Endothelial cell (in vitro differentiated cells): ENCODE measurements at regions not wholly inside any gene's neighbourhood (a gene's known extent, or its start where the extent isn't known, plus 50 kb on each side); places are given as distances from the start of the nearest gene placed in this dataset.

Experiments used
- DNase-seq: peaks from one replicate; pipeline ENCODE4 v3.0.0; 2021; ENCODE audit warnings: low spot score
- H3K27ac Mint-ChIP-seq: one replicate; pipeline ENCODE4 v1.8.0; 2021; ENCODE audit warnings: mixed read lengths, inconsistent platforms; ENCODE audit not compliant: unreplicated experiment
- H3K27me3 Mint-ChIP-seq: one replicate; pipeline ENCODE4 v1.8.0; 2021; ENCODE audit warnings: mild to moderate bottlenecking, moderate library complexity, mixed read lengths, inconsistent platforms; ENCODE audit not compliant: unreplicated experiment
- H3K36me3 Mint-ChIP-seq: one replicate; pipeline ENCODE4 v1.8.0; 2021; ENCODE audit warnings: mild to moderate bottlenecking, low read depth, mixed read lengths, inconsistent platforms; ENCODE audit not compliant: unreplicated experiment
- H3K4me1 Mint-ChIP-seq: one replicate; pipeline ENCODE4 v1.8.0; 2021; ENCODE audit warnings: mild to moderate bottlenecking, mixed read lengths, inconsistent platforms; ENCODE audit not compliant: unreplicated experiment
- H3K4me3 Mint-ChIP-seq: one replicate; pipeline ENCODE4 v1.8.0; 2021; ENCODE audit warnings: mild to moderate bottlenecking, mixed read lengths, inconsistent platforms; ENCODE audit not compliant: unreplicated experiment
- H3K9me3 Mint-ChIP-seq: one replicate; pipeline ENCODE4 v1.8.0; 2021; ENCODE audit warnings: mixed read lengths, inconsistent platforms; ENCODE audit not compliant: unreplicated experiment
- TF ChIP-seq, protein P1 (sequence below): fragments of 200-600 bp; sonication (generic); IDR thresholded peaks from one replicate; pipeline ENCODE4 v1.5.0; 2021; ENCODE audit warnings: antibody characterized with exemption; ENCODE audit not compliant: unreplicated experiment

- no peak for DNase-seq
- Mint-ChIP-seq H3K4me1 (no peaks in the 10 kb centered on the region), H3K4me3 (no peak overlapping the region), H3K9me3 (no peaks in the 10 kb centered on the region), H3K36me3 (no peaks in the 10 kb centered on the region), H3K27me3 (no peaks in the 10 kb centered on the region), H3K27ac (no peak overlapping the region)
- TF ChIP-seq, protein P1, sequence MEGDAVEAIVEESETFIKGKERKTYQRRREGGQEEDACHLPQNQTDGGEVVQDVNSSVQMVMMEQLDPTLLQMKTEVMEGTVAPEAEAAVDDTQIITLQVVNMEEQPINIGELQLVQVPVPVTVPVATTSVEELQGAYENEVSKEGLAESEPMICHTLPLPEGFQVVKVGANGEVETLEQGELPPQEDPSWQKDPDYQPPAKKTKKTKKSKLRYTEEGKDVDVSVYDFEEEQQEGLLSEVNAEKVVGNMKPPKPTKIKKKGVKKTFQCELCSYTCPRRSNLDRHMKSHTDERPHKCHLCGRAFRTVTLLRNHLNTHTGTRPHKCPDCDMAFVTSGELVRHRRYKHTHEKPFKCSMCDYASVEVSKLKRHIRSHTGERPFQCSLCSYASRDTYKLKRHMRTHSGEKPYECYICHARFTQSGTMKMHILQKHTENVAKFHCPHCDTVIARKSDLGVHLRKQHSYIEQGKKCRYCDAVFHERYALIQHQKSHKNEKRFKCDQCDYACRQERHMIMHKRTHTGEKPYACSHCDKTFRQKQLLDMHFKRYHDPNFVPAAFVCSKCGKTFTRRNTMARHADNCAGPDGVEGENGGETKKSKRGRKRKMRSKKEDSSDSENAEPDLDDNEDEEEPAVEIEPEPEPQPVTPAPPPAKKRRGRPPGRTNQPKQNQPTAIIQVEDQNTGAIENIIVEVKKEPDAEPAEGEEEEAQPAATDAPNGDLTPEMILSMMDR = no peak
These were observed 69.4 kb upstream of the CD180 start for GRCh38 chr5:67265951-67266350.

- no peak overlapping the region for H3K27ac Mint-ChIP-seq
- no peak overlapping the region for H3K4me3 Mint-ChIP-seq
These were observed 67.2 kb upstream of the CD180 start for GRCh38 chr5:67263656-67264408.

DNA sequence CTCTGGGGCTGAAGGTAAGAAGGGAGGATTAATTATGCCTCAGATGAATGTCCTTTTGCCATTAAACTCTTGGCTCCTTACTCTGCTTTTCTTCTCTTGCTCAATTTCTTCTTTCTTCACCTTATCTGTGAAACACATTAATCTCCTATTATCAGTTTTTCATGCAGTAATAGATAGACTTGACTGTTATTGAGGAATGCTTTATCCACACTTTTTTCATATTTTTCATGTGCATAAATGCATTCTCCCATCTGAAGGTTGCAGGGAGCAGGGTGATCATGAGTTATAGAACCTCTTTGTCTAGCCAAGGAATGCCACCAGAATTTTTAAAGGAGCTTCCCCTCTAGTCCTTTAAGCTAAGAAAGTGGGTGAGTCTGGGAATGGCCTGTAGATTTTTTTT lies 66.4 kb upstream of the CD180 start:
- DNase-seq = no peak
- Mint-ChIP-seq H3K36me3 (no peaks in the 10 kb centered on the region), H3K4me3 (no peak overlapping the region), H3K4me1 (no peaks in the 10 kb centered on the region), H3K27me3 (no peaks in the 10 kb centered on the region), H3K9me3 (no peaks in the 10 kb centered on the region), H3K27ac (no peak overlapping the region)
- TF ChIP-seq, protein P1 = no peak

More at GRCh38 chr5:67263656-67264408, 67.2 kb upstream of the CD180 start:
- no peaks in the 10 kb centered on the region for H3K27me3 Mint-ChIP-seq
- no peaks in the 10 kb centered on the region for H3K36me3 Mint-ChIP-seq
- H3K9me3 Mint-ChIP-seq = no peaks in the 10 kb centered on the region
- DNase-seq = no peak
- TF ChIP-seq, protein P1 = no peak
- H3K4me1 Mint-ChIP-seq = no peaks in the 10 kb centered on the region

DNA sequence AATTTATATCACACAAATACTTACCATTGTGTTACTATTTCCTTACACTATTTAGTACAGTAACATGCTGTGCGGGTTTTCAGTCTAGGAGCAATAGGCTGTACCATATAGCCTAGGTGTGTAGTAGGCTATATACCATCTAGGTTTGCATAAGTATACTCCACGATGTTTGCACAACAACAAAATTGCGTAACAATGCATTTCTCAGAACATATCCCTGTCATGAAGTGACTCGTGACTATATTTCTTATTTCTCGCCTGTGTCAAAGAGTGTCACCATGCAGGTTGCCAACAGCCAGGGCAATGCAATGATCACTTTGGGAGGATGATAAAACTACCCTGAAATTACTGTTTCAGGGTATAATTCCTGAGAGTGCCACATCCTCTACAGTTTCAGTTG lies 65.6 kb upstream of the CD180 start:
- Mint-ChIP-seq H3K36me3 (no peaks in the 10 kb centered on the region), H3K4me3 (no peak overlapping the region), H3K9me3 (no peaks in the 10 kb centered on the region), H3K27ac (no peak overlapping the region), H3K27me3 (peaks cover 1% of the 10 kb centered on the region), H3K4me1 (no peaks in the 10 kb centered on the region)
- DNase-seq = no peak
- TF ChIP-seq, protein P1 = no peak

DNA sequence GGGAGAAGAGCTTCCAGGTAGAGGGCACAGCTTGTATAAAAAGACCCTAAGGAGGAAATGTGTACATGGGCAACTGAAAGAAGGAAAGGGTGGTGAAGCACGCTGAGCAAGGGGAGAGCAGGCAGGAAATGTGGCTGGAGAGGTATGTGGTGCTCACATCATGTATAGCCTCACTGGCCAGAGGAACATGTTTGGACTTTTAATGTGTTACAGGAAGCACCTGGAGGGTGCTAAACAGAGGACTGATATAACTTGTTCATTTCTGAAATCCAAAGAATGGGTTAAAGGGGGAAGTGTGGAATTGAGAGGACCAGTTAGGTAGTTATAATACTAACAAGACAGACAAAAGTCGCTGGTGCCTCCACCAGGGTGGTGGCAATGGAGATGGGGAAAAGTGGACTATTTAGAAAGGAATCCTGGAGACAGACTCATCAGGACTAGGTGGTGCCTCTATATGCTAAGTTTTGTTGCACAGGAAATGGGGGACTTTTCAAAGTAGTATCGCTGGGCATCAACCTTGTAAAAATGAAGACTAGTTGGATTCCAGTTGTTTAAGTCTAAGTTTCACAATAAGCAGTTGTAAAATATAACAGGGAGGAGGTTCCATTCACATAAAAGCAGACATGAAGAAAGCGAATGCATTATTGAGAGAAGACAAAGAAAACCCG lies 63.1 kb upstream of the CD180 start:
- peaks cover 1% of the 10 kb centered on the region for H3K27me3 Mint-ChIP-seq
- no peak overlapping the region for H3K27ac Mint-ChIP-seq
- no peaks in the 10 kb centered on the region for H3K36me3 Mint-ChIP-seq
- H3K4me3 Mint-ChIP-seq = no peak overlapping the region
- DNase-seq = no peak
- H3K4me1 Mint-ChIP-seq = no peaks in the 10 kb centered on the region
- no peaks in the 10 kb centered on the region for H3K9me3 Mint-ChIP-seq
- TF ChIP-seq, protein P1 = no peak
